Mucosa of descending colon (tissue), 3 donors: ENCODE measurements at regions not wholly inside any gene's neighbourhood (a gene's known extent, or its start where the extent isn't known, plus 50 kb on each side); places are given as distances from the start of the nearest gene placed in this dataset.

Source experiments
- ATAC-seq: fragments of 200-7000 bp; cut with Tn5 transposase; one replicate; pipeline ENCODE4 v1.9.1; 2020; ENCODE audit warnings: mild to moderate bottlenecking, moderate library complexity
- DNase-seq, 3 donors: peaks; one replicate each; pipeline ENCODE4 v3.0.0-alpha.2; 2020
- H3K36me3 ChIP-seq: fragments of 200-600 bp; one replicate; pipeline ENCODE4 v1.8.0; 2021; ENCODE audit warnings: low read depth, mild to moderate bottlenecking
- H3K4me1 ChIP-seq: fragments of 200-600 bp; one replicate; pipeline ENCODE4 v1.8.0; 2021; ENCODE audit warnings: low read depth, mild to moderate bottlenecking
- H3K4me3 ChIP-seq: fragments of 200-600 bp; one replicate; pipeline ENCODE4 v1.8.0; 2021; ENCODE audit warnings: mild to moderate bottlenecking
- H3K9me3 ChIP-seq: fragments of 200-600 bp; one replicate; pipeline ENCODE4 v1.8.0; 2021; ENCODE audit warnings: mild to moderate bottlenecking
- CTCF ChIP-seq: fragments of 200-600 bp; IDR thresholded peaks from one replicate; pipeline ENCODE4 v1.8.0; 2022; ENCODE audit warnings: antibody characterized with exemption, mild to moderate bottlenecking
- intact Hi-C, 2 donors: fragments of 100-400 bp; cut with DNase I in 1 of 2; cut with micrococcal nuclease in 1 of 2; formaldehyde crosslinking; loops; one replicate each; pipeline versions ENCODE4 v1.11.0 to v1.11.1; 2022; cut with DNase I, micrococcal nuclease
- donor health status: DM: no; HTN: no; CAD: no; lungs with moderate emphysema.
- donor health status: DM: no; HTN: no; CAD: no.
- donor health status: DM: no; HTN: yes; CAD: no.

- ATAC-seq (no peak), DNase-seq (no peak)
- TF ChIP-seq CTCF = no peak
- intact Hi-C loops = no loop called here
- Histone ChIP-seq H3K9me3 (no peaks in the 10 kb centered on the region), H3K4me3 (no peak overlapping the region), H3K4me1 (no peaks in the 10 kb centered on the region), H3K36me3 (no peaks in the 10 kb centered on the region)
Measured at GRCh38 chr15:95987886-95988573, 342.5 kb upstream of the NR2F2 start.

GRCh38 chr15:95988574-95988887 is 342.0 kb upstream of the NR2F2 start:
- ATAC-seq = no peak
- intact Hi-C loops = no loop called here
- Histone ChIP-seq H3K4me1 (no peaks in the 10 kb centered on the region), H3K9me3 (no peaks in the 10 kb centered on the region), H3K36me3 (no peaks in the 10 kb centered on the region), H3K4me3 (no peak overlapping the region)
- no peak for DNase-seq
- TF ChIP-seq CTCF = no peak

GRCh38 chr15:95989392-95989791 is 341.1 kb upstream of the NR2F2 start:
- ATAC-seq (no peak), DNase-seq (no peak)
- Histone ChIP-seq H3K4me3 (no peak overlapping the region), H3K36me3 (no peaks in the 10 kb centered on the region), H3K9me3 (no peaks in the 10 kb centered on the region), H3K4me1 (no peaks in the 10 kb centered on the region)
- intact Hi-C loops = no loop called here
- no peak for TF ChIP-seq CTCF

- no peaks in the 10 kb centered on the region for H3K36me3 ChIP-seq
- H3K4me3 ChIP-seq = no peak overlapping the region
- H3K9me3 ChIP-seq = no peaks in the 10 kb centered on the region
- TF ChIP-seq CTCF = no peak
- DNase-seq = no peak
- ATAC-seq = no peak
- intact Hi-C loops = no loop called here
- H3K4me1 ChIP-seq = no peaks in the 10 kb centered on the region
Measured at GRCh38 chr15:95990833-95991232, 339.7 kb upstream of the NR2F2 start.

- ATAC-seq = no peak
- intact Hi-C loops = no loop called here
- no peak overlapping the region for H3K4me3 ChIP-seq
- H3K9me3 ChIP-seq = no peaks in the 10 kb centered on the region
- H3K4me1 ChIP-seq = no peaks in the 10 kb centered on the region
- H3K36me3 ChIP-seq = no peaks in the 10 kb centered on the region
- DNase-seq = no peak
- no peak for TF ChIP-seq CTCF
Measured at GRCh38 chr15:95994418-95994817, 336.1 kb upstream of the NR2F2 start.
